ELR (cell line): ENCODE measurements at regions not wholly inside any gene's neighbourhood (a gene's known extent, or its start where the extent isn't known, plus 50 kb on each side); places are given as distances from the start of the nearest gene placed in this dataset.

Source experiments
- DNase-seq: peaks from one replicate; pipeline ENCODE4 v3.0.0-alpha.2; 2015; ENCODE audit warnings: low read depth

DNA sequence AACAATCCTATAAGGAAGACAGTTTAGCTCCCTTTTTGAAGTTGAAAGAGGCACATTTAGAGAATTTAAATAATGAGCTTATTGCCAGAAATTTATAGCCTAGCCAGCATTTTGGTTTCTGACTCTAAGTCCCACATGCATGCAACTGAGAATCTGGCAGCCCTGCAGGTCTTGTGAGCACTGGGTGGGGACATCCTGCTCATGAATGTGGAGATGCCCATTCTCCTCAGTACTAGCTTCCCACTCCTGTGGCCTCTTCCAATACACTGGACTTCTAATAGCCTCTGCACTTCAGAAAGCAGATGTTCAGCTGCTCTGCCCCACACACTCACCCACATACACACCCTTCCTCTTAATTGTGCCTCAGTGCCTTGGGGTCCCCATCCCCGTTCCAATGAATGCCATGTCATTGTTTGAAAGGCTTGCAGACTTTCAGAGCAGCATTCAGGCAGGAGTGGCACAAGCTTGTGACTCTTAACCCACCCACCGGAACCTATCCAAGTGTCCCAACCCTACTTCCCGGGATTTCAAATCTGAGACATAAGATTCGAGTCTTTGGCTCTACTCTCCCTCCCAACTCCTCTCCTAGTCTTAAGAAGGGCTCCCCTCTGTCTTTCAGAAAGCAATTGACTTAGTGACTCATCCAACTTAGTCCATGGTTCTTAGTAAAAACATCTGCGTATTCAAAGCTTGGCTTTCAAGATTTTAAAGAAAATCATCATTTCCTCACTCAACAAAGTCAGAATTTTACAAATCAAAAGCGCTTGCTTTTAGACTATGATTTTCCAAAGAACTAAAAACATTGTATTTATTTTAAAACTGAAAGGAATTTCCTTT is 80.0 kb upstream of the FREM2 start:
- DNase-seq, result no peak

DNA sequence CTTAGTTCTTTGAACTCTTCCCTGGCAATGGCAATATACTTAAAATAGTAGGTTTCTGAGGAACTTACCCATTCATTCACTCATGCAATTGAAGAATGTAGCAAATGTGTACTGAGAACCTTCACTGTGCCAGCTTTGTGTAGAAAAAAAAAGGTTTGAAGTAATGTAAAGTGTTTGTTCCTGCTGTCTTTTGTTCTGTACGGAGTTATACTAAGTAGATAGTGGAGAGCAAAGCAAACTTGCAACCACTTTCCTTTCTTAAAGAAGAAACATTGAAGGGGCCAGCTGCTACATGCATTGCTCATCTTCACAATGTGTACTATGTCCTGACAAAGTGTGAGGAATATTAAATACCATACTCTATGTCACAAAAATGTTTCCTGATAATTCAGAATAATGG is 68.9 kb upstream of the FREM2 start:
- no peak for DNase-seq

DNA sequence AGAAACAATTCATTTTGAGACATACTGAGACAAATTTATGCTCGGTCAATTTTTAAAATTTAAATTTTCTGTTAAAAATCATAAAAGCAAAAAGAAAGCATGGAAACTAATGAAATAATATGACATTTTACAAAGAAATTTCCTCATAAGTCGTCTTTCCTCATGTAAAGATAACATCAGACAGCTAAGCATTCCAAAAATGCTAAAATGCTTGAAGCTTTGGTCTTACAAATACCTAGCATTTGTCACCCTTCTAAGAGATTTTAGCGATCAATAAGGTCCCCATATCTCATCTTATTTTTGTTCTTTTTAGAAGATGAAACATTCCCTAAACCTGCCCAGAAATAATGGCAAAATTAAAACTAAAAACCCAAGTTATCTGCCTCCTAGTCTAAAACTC is 68.5 kb upstream of the FREM2 start:
- DNase-seq, result no peak

DNA sequence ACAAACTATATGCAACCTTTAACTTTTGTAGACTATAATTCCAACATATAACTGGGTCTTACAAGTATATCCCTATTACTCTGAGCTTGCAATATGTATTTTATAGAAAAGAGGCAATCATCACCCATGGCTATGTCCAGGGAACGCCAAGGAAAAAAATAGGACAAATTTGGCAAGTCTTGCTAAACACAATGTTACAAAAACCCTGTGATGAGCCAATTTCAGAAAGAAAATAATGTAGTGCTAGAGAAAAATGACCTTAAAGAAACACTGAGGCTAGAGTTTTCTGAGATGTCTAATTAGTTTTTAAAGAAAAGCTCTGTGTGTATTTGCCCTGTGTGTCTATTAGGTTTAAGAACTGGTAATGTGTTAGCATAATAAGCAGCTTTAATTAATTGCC is 68.0 kb upstream of the FREM2 start:
- no peak for DNase-seq

DNA sequence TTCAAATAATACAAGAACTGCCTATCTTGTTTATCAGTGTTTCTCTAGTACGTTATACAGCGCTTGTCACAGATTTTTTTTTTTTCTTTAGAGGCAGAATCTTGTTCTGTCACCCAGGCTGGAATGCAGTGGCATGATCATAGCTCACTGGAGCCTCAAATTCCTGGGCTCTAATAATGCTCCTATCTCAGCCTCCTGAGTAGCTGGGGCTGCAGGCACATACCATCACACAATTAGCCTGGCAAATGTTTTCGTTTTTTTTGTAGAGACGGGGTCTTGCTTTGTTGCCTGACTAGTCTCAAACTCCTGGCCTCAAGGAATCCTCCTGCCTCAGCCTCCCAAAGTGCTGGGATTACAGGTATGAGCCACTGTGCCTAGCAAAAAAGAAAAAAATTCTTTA is 66.0 kb upstream of the FREM2 start:
- no peak for DNase-seq

DNA sequence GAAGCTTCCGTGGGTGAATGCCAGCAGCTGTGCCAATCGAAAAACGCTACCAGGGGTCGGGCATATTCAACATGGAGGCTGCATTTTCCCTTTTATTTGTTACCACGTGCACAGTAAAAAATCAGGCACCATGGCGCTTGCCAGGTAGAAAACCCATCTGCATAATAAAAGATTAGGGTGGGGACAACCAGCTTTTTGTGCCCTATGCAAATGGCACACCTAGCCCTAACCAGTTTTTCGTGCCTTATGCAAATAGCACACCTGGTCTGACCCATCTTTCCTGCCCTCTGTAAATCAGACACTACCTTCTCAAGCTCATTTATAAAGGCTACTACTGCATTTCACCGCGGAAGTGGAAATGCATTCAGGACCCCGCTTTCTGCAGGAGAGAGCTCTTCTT is 62.1 kb upstream of the FREM2 start:
- DNase-seq, result no peak

DNA sequence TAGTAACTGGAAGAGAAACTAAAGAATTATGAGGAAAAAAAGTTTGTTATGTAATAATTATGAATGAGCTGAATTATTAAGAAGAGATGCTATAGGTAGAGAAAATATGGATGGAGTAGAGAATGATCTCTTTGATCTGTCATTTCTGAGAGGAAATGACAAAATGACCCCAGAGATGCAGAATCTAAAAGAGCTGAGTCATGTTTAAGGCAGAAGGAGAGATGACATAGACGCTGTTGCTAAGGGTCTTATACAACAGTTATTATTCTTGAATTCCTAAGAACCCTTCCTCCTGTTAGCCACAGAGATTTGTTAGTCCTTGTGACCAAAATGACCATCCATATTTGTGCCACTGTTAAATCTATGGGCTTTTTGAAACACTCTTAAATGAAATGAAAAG is 58.3 kb upstream of the FREM2 start:
- DNase-seq, result no peak

DNA sequence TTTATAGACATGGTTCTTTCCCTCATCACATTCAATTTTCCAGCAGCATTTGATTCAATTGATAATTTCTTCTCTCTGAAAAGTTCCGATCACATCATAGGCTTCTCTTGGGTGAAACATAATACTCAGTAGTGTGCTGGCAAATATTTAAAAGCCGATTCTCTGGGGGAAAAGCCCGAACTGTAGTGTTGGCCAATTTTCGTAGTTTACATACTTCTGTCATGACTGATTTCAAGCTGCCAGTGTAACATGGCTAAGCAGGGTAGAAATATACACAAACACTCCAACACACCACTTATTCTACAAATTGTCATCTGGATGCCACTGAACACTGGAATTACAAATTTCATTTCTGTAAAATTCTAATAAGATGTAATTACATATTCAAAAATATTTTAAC is 56.1 kb upstream of the FREM2 start:
- DNase-seq, result peak; percentile 26

DNA sequence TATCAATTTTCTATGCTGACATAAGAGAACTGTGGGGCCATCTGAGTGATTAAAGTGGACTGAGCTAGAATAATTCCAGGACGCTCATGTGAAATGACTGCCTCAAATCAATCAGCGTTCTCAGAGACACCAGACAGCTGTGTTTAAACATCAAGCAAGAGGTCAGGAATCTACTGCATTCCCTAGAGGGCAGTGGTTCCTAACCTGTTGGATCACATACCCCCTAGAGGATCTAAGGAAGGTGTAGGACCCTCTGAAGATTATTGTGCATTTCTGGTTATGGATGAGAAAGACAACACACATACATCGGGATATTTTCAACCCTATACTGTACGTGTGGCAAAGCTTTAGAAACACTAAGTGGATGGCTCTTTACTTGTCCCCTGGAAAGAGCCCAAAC is 51.8 kb upstream of the FREM2 start:
- no peak for DNase-seq

DNA sequence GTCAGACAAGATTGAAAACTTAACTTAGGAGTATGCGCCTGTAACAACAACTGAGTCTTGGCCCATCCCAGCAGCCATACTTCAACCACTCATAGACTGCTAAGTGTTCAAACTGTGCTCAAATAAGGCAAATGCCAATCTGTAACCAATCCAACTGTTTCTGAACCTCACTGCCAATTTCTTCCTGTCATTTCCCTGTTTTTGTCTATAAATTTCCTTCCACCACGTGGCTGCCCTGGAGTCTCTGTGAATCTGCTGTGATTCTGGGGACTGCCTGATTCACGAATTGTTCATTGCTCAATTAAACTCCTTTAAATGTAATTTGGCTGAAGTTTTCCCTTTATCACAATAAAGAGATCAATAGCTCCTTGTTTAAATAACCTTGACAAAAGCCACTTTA is 50.8 kb upstream of the FREM2 start:
- DNase-seq, result no peak

DNA sequence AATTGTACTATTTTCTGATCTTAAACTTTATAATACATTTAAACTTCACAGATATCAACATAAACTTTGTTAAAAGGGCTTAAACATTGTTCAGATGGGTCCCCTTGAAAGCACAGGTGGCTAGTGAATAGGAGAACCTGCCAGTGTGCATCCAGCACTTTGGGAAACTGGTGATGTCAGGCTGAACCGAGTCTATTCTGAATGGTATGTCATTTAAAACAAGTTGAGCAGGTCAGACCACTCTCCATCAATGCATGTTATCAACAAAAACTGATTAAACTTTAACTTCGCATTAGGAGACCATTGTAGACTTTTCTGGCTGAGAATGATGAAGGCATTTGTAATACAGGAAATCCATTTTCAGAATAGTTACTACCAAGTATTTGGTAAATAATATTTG is 50.1 kb upstream of the FREM2 start:
- no peak for DNase-seq
